GM12878 (cell line): ENCODE measurements at regions not wholly inside any gene's neighbourhood (a gene's known extent, or its start where the extent isn't known, plus 50 kb on each side); places are given as distances from the start of the nearest gene placed in this dataset.

ENCODE experiments used
- ATAC-seq: fragments of 200-7000 bp; cut with Tn5 transposase; 3 replicates; pipeline ENCODE4 v1.9.1; 2020; ENCODE audit warnings: mild to moderate bottlenecking, moderate library complexity
- BruUV-seq: library from RNA; stranded (reverse); fragments of 400-500 nt; replicated peaks from 2 replicates; lab custom pipeline; 2021; lab: Mats Ljungman, UMichigan
- CTCF ChIA-PET: fragments of 300-600 bp; sonication (Branson Sonifier 250); formaldehyde crosslinking; extraction: SDS; loops from one replicate; lab custom pipeline; 2021; ENCODE audit warnings: inconsistent platforms; lab: Yijun Ruan, JAX
- POLR2A ChIA-PET: fragments of 350-600 bp; formaldehyde crosslinking; extraction: SDS; loops from one replicate; lab custom pipeline; 2021; ENCODE audit warnings: inconsistent platforms; lab: Charles Lee
- RAD21 ChIA-PET: fragments of 300-600 bp; sonication (Branson Sonifier 250); formaldehyde crosslinking; loops from one replicate; lab custom pipeline; 2023; ENCODE audit warnings: antibody characterized with exemption; ENCODE audit not compliant: unreplicated experiment; lab: Charles Lee
- SMC1A ChIA-PET: fragments of 300-600 bp; sonication (Branson Sonifier 250); formaldehyde crosslinking; loops from one replicate; lab custom pipeline; 2023; ENCODE audit not compliant: unreplicated experiment, uncharacterized antibody; lab: Charles Lee
- DNase-seq: peaks from one replicate; pipeline ENCODE4 v3.0.0-alpha.2; 2011; ENCODE audit warnings: low read depth, low spot score
- FAIRE-seq: peaks from 3 replicates; lab custom pipeline; 2011; peaks lifted over from hg19 to GRCh38; lab: Jason Lieb, UNC
- H2AFZ ChIP-seq: 2 replicates; pipeline ENCODE4 v1.6.0; 2011; ENCODE audit warnings: low read depth, low read length, control low read depth; ENCODE audit not compliant: control insufficient read depth
- H3K27ac ChIP-seq: 2 replicates; pipeline ENCODE4 v1.5.1; 2011; ENCODE audit warnings: control low read depth; ENCODE audit not compliant: control insufficient read depth, insufficient read depth
- H3K27me3 ChIP-seq, 2 experiments: replicated peaks in 1 of 2; 2 replicates each; pipeline versions ENCODE4 v1.6.0 to v1.6.1; 2011; ENCODE audit warnings: low read length in 1 of 2; ENCODE audit not compliant: control insufficient read depth in 2 of 2, insufficient read depth in 2 of 2
- H3K36me3 ChIP-seq, 2 experiments: 2 replicates each; pipeline ENCODE4 v1.5.1; 2011; ENCODE audit warnings: low read length in 1 of 2; ENCODE audit not compliant: control insufficient read depth in 2 of 2, insufficient read depth in 2 of 2
- H3K4me1 ChIP-seq: 2 replicates; pipeline ENCODE4 v1.6.1; 2011; ENCODE audit warnings: mild to moderate bottlenecking, low read length, moderate library complexity, mixed read lengths; ENCODE audit not compliant: control insufficient read depth, insufficient read depth
- H3K4me2 ChIP-seq: 2 replicates; pipeline ENCODE4 v1.6.0; 2011; ENCODE audit warnings: control low read depth; ENCODE audit not compliant: control insufficient read depth, insufficient read depth
- H3K4me3 ChIP-seq: fragments of 200-600 bp; sonication (generic); 2 replicates; pipeline ENCODE4 v1.5.1; 2016
- H3K79me2 ChIP-seq: 2 replicates; pipeline ENCODE4 v1.6.0; 2011; ENCODE audit warnings: low read length; ENCODE audit not compliant: control insufficient read depth, insufficient read depth
- H3K9ac ChIP-seq: 2 replicates; pipeline ENCODE4 v1.8.0; 2011; ENCODE audit warnings: low read length, control low read depth, mixed read lengths; ENCODE audit not compliant: control insufficient read depth, insufficient read depth
- H3K9me3 ChIP-seq: replicated peaks from 3 replicates; pipeline ENCODE4 v1.5.1; 2011; ENCODE audit warnings: mild to moderate bottlenecking, low read length; ENCODE audit not compliant: control insufficient read depth, insufficient read depth
- H4K20me1 ChIP-seq: 2 replicates; pipeline ENCODE4 v1.6.0; 2011; ENCODE audit not compliant: control insufficient read depth, insufficient read depth
- ASH2L ChIP-seq: fragments of 300-600, 200-600 bp; sonication (generic); IDR thresholded peaks from 2 replicates; pipeline ENCODE4 v1.6.1; 2017; ENCODE audit warnings: low read depth, mild to moderate bottlenecking, borderline replicate concordance
- ATF7 ChIP-seq: fragments of 450-650 bp; IDR thresholded peaks from 2 replicates; pipeline ENCODE4 v1.6.1; 2016; ENCODE audit warnings: low read depth, mild to moderate bottlenecking
- CREM ChIP-seq: IDR thresholded peaks from 2 replicates; pipeline ENCODE4 v1.6.1; 2014; ENCODE audit warnings: antibody characterized with exemption, low read depth
- ETV6 ChIP-seq, 2 experiments: fragments of 450-650 bp in 1 of 2; IDR thresholded peaks in 1 of 2; conservative IDR thresholded peaks in 1 of 2; 2 replicates each; pipeline ENCODE4 v1.6.1; 2014; ENCODE audit warnings: antibody characterized with exemption in 1 of 2, borderline replicate concordance in 1 of 2, low read depth in 1 of 2, mild to moderate bottlenecking in 1 of 2, moderate library complexity in 1 of 2
- FOXM1 ChIP-seq: IDR thresholded peaks from 2 replicates; pipeline ENCODE4 v1.6.1; 2012; ENCODE audit warnings: low read depth, mild to moderate bottlenecking, inconsistent platforms, low read length, moderate library complexity
- GATAD2B ChIP-seq: fragments of 450-650 bp; conservative IDR thresholded peaks from 2 replicates; pipeline ENCODE4 v1.6.1; 2017; ENCODE audit warnings: low read depth, mild to moderate bottlenecking, moderate library complexity
- HCFC1 ChIP-seq: fragments of 150-350 bp; IDR thresholded peaks from 2 replicates; pipeline ENCODE4 v1.6.1; 2014; ENCODE audit warnings: low read length
- MEF2B ChIP-seq: fragments of 450-650 bp; IDR thresholded peaks from 2 replicates; pipeline ENCODE4 v1.6.1; 2018; ENCODE audit warnings: mild to moderate bottlenecking, moderate library complexity; ENCODE audit not compliant: partially characterized antibody, poor library complexity, severe bottlenecking
- MTA3 ChIP-seq: IDR thresholded peaks from 2 replicates; pipeline ENCODE4 v1.6.1; 2012; ENCODE audit warnings: low read length, inconsistent platforms, borderline replicate concordance
- NFYB ChIP-seq: IDR thresholded peaks from 2 replicates; pipeline ENCODE4 v1.6.1; 2011; ENCODE audit warnings: low read depth, mild to moderate bottlenecking, low read length, improper control_type of control experiment, moderate library complexity; ENCODE audit not compliant: insufficient read depth
- NR2C2 ChIP-seq: IDR thresholded peaks from 2 replicates; pipeline ENCODE4 v1.6.1; 2011; ENCODE audit warnings: borderline replicate concordance, low read depth; ENCODE audit not compliant: control insufficient read depth, insufficient read length
- SREBF1 ChIP-seq: IDR thresholded peaks from 2 replicates; pipeline ENCODE4 v1.6.1; 2012; ENCODE audit warnings: mild to moderate bottlenecking, low read length
- SREBF2 ChIP-seq: IDR thresholded peaks from 2 replicates; pipeline ENCODE4 v1.6.1; 2012; ENCODE audit warnings: mild to moderate bottlenecking, low read length
- SRF ChIP-seq, 2 experiments: IDR thresholded peaks; 2 replicates each; pipeline ENCODE4 v1.6.1; 2011; ENCODE audit warnings: low read depth in 2 of 2, low read length in 2 of 2, mild to moderate bottlenecking in 1 of 2, moderate library complexity in 1 of 2
- WRNIP1 ChIP-seq: IDR thresholded peaks from 2 replicates; pipeline ENCODE4 v1.6.1; 2011; ENCODE audit warnings: low read depth, low read length, improper control_type of control experiment, borderline replicate concordance
- ZNF24 ChIP-seq: fragments of 450-650 bp; IDR thresholded peaks from 2 replicates; pipeline ENCODE4 v1.6.1; 2017; ENCODE audit warnings: antibody characterized with exemption, mild to moderate bottlenecking
- ZNF384 ChIP-seq: IDR thresholded peaks from 2 replicates; pipeline ENCODE4 v1.6.1; 2012; ENCODE audit warnings: low read depth, mild to moderate bottlenecking, low read length, improper control_type of control experiment, borderline replicate concordance
- WGBS: methylation state at CpG from one replicate; pipeline ENCODE4 v1.1.6; 2016; ENCODE audit warnings: low lambda C conversion rate; ENCODE audit not compliant: insufficient replicate concordance, insufficient coverage; ENCODE audit errors: missing lambda C conversion rate; 5-methylcytosine and 5-hydroxymethylcytosine counted together
- in situ Hi-C: fragments of 300-500 bp; cut with MboI; formaldehyde crosslinking; loops from 9 replicates; pipeline ENCODE4 v1.14.3; 2018; ENCODE audit warnings: mixed read lengths
- intact Hi-C: fragments of 100-400 bp; cut with micrococcal nuclease; formaldehyde crosslinking; loops from one replicate; pipeline ENCODE4 v1.14.2; 2022; ENCODE audit not compliant: unreplicated experiment
- TF ChIP-seq, protein P1 (sequence below): fragments of 450-650 bp; IDR thresholded peaks from 2 replicates; pipeline ENCODE4 v1.6.1; 2017; ENCODE audit warnings: mild to moderate bottlenecking, low read depth, inconsistent platforms; ENCODE audit not compliant: poor library complexity, severe bottlenecking
- TF ChIP-seq, protein P2 (sequence below): IDR thresholded peaks from 2 replicates; pipeline ENCODE4 v1.6.1; 2011; ENCODE audit warnings: borderline replicate concordance, low read depth, mild to moderate bottlenecking, moderate library complexity, low read length; ENCODE audit not compliant: insufficient read depth, poor library complexity, severe bottlenecking
- TF ChIP-seq, protein P3 (sequence below): IDR thresholded peaks from 2 replicates; pipeline ENCODE4 v1.6.1; 2012; ENCODE audit warnings: low read depth, low read length, improper control_type of control experiment
- TF ChIP-seq, protein P4 (sequence below): IDR thresholded peaks from 2 replicates; pipeline ENCODE4 v1.6.1; 2012; ENCODE audit warnings: low read depth, low read length, improper control_type of control experiment

DNA sequence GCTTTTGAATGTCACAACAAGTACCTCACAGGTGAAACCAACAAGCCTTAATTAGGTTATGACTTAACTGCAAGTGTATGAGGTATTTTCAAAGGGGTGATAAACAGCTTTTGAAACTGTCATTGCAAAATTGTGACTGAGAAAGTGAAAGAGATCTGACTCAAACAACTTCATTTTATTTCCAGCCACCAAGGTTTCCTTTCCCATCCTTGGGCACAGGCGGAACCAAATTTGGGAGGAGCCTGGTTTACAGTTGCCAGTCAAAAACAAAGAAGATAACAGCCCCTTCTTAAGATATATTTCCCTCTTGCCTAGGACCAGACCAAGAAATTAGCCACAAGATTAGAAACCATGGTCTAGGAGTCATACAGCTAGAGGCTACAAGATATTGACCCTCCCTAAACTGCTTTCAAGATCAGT is 417.1 kb downstream of the CSNK1G3 start:
- Histone ChIP-seq H2AFZ (no peak overlapping the region), H3K27me3 (no peaks in the 10 kb centered on the region), H3K79me2 (no peaks in the 10 kb centered on the region), H3K4me1 (no peaks in the 10 kb centered on the region; the same call in 1 of the 2 replicates), H3K4me2 (no peak overlapping the region), H3K27ac (no peak overlapping the region), H3K9ac (no peak overlapping the region), H3K4me3 (no peak overlapping the region), H3K9me3 (no peaks in the 10 kb centered on the region), H3K36me3 (no peaks in the 10 kb centered on the region), H4K20me1 (no peaks in the 10 kb centered on the region)
- DNase-seq, result peak; percentile 28
- ChIA-PET POLR2A (no interaction called here), SMC1A (no interaction called here), CTCF (no interaction called here), RAD21 (interaction anchor here (1.4 kb wide), 1 partner anchor 258 kb away, joined by 3 read pairs; no protein-coding TSS in a partner anchor)
- ATAC-seq, result peak; percentile 90
- 67% methylated on average over 1 of the region's 1 CpG for WGBS
- in situ Hi-C loops (no loop called here), intact Hi-C loops (no loop called here)
- no peak for FAIRE-seq
- no TSS peak for BruUV-seq
- TF ChIP-seq WRNIP1, result no peak
- TF ChIP-seq ATF7, result peak; percentile 89
- TF ChIP-seq MTA3, result no peak
- no peak for TF ChIP-seq ETV6 (conservative IDR thresholded peaks at IDR 0.05 in 1 of 2, IDR thresholded peaks at IDR 0.05 in 1 of 2; ENCODE audit: borderline replicate concordance in 1 of 2, low read depth in 1 of 2)
- TF ChIP-seq, protein P1, sequence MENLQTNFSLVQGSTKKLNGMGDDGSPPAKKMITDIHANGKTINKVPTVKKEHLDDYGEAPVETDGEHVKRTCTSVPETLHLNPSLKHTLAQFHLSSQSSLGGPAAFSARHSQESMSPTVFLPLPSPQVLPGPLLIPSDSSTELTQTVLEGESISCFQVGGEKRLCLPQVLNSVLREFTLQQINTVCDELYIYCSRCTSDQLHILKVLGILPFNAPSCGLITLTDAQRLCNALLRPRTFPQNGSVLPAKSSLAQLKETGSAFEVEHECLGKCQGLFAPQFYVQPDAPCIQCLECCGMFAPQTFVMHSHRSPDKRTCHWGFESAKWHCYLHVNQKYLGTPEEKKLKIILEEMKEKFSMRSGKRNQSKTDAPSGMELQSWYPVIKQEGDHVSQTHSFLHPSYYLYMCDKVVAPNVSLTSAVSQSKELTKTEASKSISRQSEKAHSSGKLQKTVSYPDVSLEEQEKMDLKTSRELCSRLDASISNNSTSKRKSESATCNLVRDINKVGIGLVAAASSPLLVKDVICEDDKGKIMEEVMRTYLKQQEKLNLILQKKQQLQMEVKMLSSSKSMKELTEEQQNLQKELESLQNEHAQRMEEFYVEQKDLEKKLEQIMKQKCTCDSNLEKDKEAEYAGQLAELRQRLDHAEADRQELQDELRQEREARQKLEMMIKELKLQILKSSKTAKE, result peak; percentile 18
- TF ChIP-seq ZNF384, result no peak
- TF ChIP-seq, protein P2, sequence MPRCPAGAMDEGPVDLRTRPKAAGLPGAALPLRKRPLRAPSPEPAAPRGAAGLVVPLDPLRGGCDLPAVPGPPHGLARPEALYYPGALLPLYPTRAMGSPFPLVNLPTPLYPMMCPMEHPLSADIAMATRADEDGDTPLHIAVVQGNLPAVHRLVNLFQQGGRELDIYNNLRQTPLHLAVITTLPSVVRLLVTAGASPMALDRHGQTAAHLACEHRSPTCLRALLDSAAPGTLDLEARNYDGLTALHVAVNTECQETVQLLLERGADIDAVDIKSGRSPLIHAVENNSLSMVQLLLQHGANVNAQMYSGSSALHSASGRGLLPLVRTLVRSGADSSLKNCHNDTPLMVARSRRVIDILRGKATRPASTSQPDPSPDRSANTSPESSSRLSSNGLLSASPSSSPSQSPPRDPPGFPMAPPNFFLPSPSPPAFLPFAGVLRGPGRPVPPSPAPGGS, result no peak
- TF ChIP-seq, protein P3, sequence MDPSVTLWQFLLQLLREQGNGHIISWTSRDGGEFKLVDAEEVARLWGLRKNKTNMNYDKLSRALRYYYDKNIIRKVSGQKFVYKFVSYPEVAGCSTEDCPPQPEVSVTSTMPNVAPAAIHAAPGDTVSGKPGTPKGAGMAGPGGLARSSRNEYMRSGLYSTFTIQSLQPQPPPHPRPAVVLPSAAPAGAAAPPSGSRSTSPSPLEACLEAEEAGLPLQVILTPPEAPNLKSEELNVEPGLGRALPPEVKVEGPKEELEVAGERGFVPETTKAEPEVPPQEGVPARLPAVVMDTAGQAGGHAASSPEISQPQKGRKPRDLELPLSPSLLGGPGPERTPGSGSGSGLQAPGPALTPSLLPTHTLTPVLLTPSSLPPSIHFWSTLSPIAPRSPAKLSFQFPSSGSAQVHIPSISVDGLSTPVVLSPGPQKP, result no peak
- TF ChIP-seq FOXM1, result no peak
- TF ChIP-seq HCFC1, result no peak
- TF ChIP-seq SRF (IDR thresholded peaks at IDR 0.05; ENCODE audit: low read depth in 2 of 2, low read length in 2 of 2), result 0 out of 4 replicates have a peak, but pooled peaks of 1 of the 2 experiments have one; percentile 65
- no peak for TF ChIP-seq NR2C2
- no peak for TF ChIP-seq ASH2L
- TF ChIP-seq GATAD2B, result no peak
- no peak for TF ChIP-seq SREBF1
- TF ChIP-seq NFYB, result no peak
- TF ChIP-seq ZNF24, result no peak
- peak; percentile 46; the same call in 1 of the 2 replicates for TF ChIP-seq CREM
- TF ChIP-seq, protein P4, sequence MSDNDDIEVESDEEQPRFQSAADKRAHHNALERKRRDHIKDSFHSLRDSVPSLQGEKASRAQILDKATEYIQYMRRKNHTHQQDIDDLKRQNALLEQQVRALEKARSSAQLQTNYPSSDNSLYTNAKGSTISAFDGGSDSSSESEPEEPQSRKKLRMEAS, result no peak
- TF ChIP-seq MEF2B, result peak; percentile 39
- TF ChIP-seq SREBF2, result no peak
